Adipocyte (in vitro differentiated cells): ENCODE measurements at regions not wholly inside any gene's neighbourhood (a gene's known extent, or its start where the extent isn't known, plus 50 kb on each side); places are given as distances from the start of the nearest gene placed in this dataset.

Experiments
- DNase-seq: peaks from one replicate; pipeline ENCODE4 v3.0.0-alpha.2; 2015; ENCODE audit warnings: low read depth
- H3K27me3 ChIP-seq: replicated peaks from 2 replicates; pipeline ENCODE4 v1.7.0; 2013; ENCODE audit warnings: mild to moderate bottlenecking, low read length, moderate library complexity; ENCODE audit not compliant: control insufficient read depth, insufficient read depth
- H3K36me3 ChIP-seq: 2 replicates; pipeline ENCODE4 v1.7.0; 2013; ENCODE audit warnings: low read length, mild to moderate bottlenecking, moderate library complexity; ENCODE audit not compliant: control insufficient read depth, insufficient read depth, severe bottlenecking
- H3K4me1 ChIP-seq: 2 replicates; pipeline ENCODE4 v1.7.0; 2013; ENCODE audit warnings: mild to moderate bottlenecking, low read length, moderate library complexity; ENCODE audit not compliant: control insufficient read depth, insufficient read depth
- H3K4me3 ChIP-seq: 2 replicates; pipeline ENCODE4 v1.7.0; 2013; ENCODE audit warnings: mild to moderate bottlenecking, low read length, moderate library complexity
- H3K9ac ChIP-seq: 2 replicates; pipeline ENCODE4 v1.7.0; 2013; ENCODE audit warnings: mild to moderate bottlenecking, low read length, moderate library complexity
- H3K9me3 ChIP-seq: 2 replicates; pipeline ENCODE4 v1.7.0; 2013; ENCODE audit warnings: mild to moderate bottlenecking, low read length, moderate library complexity; ENCODE audit not compliant: control insufficient read depth

DNA sequence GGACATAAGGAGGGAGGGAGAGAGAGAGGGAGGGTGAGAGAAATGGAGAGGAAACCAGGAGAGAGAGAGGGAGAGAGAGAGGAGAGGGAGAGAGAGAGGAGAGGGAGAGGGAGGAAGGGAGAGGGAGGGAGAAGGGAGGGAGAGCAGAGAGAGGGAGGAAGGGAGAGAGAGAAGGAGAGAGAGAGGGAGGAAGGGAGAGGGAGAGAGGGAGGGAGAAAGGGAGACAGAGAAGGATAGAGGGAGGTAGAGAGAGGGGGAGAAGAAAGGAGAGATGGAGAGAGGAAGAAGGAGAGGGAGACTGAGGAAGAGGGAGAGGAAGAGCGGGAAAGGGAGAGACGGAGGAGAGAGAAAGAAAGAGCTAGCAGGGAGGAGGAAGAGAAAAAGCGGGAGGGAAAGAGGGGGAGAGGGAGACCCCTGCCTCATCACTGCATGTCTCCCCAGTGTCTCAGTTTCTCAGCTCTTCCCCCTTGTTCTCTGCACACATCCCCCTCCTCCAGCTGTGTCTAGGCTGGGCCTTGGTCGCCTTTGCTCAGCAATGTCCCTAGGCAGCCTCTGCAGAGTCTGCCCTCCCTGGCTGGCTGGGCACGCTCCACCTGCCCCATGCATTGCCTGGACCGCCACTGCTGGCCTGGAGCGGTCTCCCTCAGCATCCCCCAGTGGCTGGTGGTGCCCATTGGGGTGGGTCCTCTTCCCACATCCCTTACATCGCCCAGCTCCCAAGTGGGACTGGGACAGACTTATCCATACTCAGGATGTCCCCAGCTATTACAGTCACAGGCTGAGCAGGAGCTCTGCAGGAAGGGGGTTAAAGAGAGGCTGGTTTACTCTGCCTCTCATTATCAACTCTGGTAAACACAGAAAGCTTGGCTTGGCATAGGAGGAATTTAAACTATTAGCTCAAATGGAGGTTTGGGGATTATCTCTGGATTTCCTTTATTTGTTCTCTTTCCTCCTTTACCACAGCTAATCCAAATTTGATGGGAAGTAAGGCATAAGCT is 85.7 kb upstream of the APCDD1 start:
- peak; percentile 16 for DNase-seq
- Histone ChIP-seq H3K27me3 (peaks cover 11% of the 10 kb centered on the region), H3K4me3 (no peak overlapping the region), H3K4me1 (peaks cover 8% of the 10 kb centered on the region), H3K9ac (no peak overlapping the region), H3K9me3 (peaks cover 10% of the 10 kb centered on the region), H3K36me3 (no peaks in the 10 kb centered on the region)

DNA sequence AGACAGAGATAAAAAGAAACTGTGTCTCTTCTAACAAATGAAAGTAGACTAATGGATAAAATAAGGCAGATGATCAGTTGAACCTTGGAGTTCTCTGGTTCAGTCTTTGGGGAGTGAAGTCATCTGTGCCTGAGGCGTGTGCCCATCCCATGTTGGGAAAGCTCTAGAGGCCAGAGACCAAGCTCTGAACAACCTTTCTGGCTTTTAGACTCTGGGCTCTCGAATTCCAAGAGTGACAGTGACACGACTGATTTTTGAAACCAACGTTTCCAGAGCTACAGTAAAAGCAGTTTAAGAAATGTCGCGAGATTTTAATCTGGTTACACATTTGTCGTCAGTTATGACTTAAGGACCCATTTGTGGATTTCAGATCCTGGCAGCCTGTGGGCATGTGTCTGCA is 83.7 kb upstream of the APCDD1 start:
- Histone ChIP-seq H3K4me1 (peaks cover 8% of the 10 kb centered on the region), H3K9ac (no peak overlapping the region), H3K27me3 (peaks cover 11% of the 10 kb centered on the region), H3K36me3 (no peaks in the 10 kb centered on the region), H3K4me3 (no peak overlapping the region), H3K9me3 (no peaks in the 10 kb centered on the region)
- DNase-seq, result no peak

DNA sequence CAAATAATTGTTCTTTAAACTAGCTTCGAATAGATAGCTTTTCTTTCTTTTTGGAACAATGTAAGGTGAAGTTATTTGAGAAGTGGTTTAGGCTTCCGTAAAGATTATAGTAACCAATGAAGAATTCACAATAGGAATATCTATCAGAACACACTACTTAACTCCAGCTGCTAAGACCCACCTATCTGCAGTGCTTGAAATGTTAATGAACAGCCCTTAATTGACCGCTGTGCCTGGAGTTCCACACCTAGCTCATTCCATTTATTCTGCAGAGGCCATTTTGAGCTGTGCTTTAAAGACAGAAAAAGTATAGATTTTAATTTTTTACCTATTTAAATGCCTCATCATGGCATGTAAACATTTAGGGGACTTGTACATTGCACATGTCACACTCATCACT is 83.3 kb upstream of the APCDD1 start:
- Histone ChIP-seq H3K9me3 (no peaks in the 10 kb centered on the region), H3K9ac (no peak overlapping the region), H3K4me3 (no peak overlapping the region), H3K27me3 (peaks cover 11% of the 10 kb centered on the region), H3K4me1 (peaks cover 3% of the 10 kb centered on the region), H3K36me3 (no peaks in the 10 kb centered on the region)
- DNase-seq, result no peak

DNA sequence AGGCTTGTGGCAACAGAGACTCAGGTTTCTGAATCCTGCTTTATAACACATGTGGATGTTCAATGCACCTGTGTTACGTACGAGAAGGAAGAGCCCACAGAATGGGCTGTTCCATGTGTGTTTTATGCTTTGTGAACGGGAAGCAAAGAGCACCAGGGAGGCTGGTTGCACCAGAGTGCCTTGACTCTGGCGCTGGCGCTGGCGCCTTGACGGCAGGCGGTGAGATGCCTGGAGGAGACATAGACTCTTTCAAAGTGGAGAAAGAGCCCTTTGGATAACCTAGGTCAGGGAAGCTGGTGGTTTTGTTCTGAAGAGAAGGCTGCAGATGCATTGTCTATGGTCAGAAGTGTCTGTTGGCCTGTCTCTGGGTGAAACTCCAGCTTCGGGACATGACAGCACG is 80.2 kb upstream of the APCDD1 start:
- H3K4me1 ChIP-seq, result peaks cover 20% of the 10 kb centered on the region
- no peaks in the 10 kb centered on the region for H3K9me3 ChIP-seq
- H3K27me3 ChIP-seq, result no peaks in the 10 kb centered on the region
- no peak overlapping the region for H3K4me3 ChIP-seq
- H3K36me3 ChIP-seq, result no peaks in the 10 kb centered on the region
- DNase-seq, result no peak
- no peak overlapping the region for H3K9ac ChIP-seq

DNA sequence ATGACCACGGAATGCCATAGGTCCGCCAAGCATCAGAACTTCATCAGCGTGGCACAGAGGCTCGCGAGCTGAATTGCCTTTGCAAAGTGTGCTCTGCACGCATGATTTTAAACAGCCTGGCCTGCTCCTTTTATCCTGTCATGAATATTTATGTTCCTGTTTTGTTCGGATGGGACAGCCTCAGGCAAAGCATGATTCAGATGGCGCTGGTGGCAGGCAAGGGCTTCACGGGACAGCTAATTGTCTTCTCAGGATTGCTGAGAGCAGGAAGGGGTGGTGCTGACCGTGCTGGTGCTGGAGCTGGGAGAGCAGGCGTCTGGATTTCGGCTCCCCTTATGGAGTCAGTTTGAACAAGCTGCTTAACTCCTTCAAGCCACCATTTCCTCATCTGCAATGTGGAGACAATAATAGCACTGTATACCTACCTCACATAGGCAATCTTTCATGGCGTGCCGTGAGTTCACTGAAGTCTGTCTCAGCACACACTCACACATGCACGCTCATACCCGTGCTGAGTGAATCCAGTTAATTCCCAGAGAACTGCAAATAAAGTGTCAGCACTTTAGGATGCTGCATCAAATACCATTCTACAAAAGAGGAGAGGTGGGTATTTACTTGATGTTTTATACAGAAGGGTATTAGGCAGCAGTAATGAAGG is 79.7 kb upstream of the APCDD1 start:
- H3K9ac ChIP-seq, result no peak overlapping the region
- H3K4me1 ChIP-seq, result peaks cover 25% of the 10 kb centered on the region
- no peaks in the 10 kb centered on the region for H3K36me3 ChIP-seq
- H3K27me3 ChIP-seq, result no peaks in the 10 kb centered on the region
- peak; percentile 32 for DNase-seq
- no peaks in the 10 kb centered on the region for H3K9me3 ChIP-seq
- no peak overlapping the region for H3K4me3 ChIP-seq

DNA sequence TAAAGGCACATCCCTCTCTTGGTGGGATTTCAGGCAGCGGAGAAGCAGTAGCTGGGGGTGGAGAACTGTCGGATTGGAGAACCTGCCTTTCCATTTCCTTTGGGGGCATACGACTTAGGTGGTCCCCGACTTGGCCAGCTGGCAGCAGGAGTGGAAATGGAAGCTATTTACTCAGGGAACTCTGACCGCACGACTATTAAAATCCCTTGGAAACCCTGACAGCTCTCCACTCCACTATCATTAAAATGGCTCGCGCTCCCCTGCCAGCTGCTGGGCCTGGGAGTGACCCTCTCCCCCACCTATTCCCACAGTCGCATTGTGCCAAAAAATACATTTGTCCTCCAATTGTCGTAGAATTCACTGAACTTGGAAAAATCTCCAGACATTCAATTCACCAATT is 77.7 kb upstream of the APCDD1 start:
- H3K27me3 ChIP-seq, result no peaks in the 10 kb centered on the region
- no peak overlapping the region for H3K9ac ChIP-seq
- no peak for DNase-seq
- no peaks in the 10 kb centered on the region for H3K36me3 ChIP-seq
- no peak overlapping the region for H3K4me3 ChIP-seq
- peaks cover 25% of the 10 kb centered on the region for H3K4me1 ChIP-seq
- no peaks in the 10 kb centered on the region for H3K9me3 ChIP-seq

DNA sequence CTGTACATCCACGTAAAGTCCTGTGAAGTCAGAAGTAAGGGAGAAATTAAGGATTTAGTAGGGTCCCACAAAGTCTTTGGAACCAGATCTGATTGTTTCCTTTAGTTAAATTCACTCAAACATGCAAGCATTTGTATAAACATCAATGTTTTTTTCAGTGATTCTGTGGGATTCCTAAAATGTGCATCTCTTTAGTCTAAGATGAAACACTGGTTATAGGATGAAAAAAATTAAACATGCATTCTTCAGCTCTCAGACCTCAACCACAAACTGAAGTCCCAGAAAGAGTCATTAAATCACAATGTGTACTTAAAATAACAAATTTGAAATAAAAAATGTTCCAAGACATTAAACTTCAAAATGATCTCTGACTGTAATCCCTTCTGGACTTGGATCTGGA is 76.5 kb upstream of the APCDD1 start:
- no peaks in the 10 kb centered on the region for H3K9me3 ChIP-seq
- no peak overlapping the region for H3K9ac ChIP-seq
- DNase-seq, result peak; percentile 64
- H3K4me3 ChIP-seq, result no peak overlapping the region
- H3K4me1 ChIP-seq, result peaks cover 25% of the 10 kb centered on the region
- no peaks in the 10 kb centered on the region for H3K36me3 ChIP-seq
- H3K27me3 ChIP-seq, result no peaks in the 10 kb centered on the region

DNA sequence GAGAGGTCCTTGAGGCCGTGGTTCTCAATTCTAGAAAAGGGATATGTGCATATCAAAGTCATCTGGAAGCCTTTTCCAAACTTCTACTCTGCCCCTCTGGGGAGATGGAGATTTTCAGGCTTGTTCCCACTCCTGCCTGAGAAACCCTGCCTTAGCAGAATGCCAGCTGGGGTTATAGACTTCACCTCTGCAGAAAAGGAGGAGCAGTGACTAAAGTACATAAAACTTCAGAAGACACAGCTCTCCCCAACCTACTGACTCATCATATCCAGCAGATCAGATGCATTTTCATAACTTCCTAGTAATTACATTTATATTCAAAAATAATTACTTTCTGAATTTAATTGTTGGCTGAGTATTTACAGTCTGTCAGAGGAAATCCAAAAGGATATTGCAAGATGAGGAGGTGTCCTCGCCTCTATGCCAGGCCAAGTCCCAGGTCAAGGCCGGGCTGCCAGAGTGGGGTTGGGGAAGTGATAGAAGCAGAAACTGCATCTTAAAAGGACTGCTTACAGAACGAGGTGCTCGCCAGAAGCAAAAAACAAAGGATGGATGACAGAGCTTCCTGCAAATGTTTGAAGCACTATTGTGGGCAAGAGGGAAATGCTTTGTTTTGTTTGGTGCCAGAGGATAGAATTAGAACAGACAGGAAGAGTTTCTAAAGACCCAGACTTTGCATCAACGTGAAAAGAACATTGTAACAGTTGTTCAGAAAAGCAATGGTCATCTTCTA is 75.6 kb upstream of the APCDD1 start:
- Histone ChIP-seq H3K4me3 (no peak overlapping the region), H3K27me3 (no peaks in the 10 kb centered on the region), H3K9me3 (no peaks in the 10 kb centered on the region), H3K4me1 (peaks cover 25% of the 10 kb centered on the region), H3K36me3 (no peaks in the 10 kb centered on the region), H3K9ac (no peak overlapping the region)
- DNase-seq, result peak; percentile 63

DNA sequence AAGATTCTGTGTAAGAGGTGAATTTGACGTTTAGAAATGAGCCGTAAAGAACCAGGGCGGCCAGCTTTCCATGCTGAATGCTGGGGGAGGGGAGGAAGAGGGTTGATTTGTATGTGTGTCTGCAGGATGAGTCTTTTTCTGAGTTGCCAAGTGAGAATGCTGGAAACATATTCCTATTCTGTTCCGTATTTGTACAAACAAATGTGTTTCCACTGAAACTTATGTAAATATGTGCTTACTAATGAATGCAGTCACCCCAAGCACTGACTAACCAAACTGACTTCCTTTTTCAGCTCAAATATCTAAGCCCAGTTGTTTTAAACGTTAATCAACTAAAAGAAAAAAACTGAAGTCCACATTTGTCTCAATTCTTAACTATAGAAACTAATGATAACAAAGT is 74.9 kb upstream of the APCDD1 start:
- H3K9me3 ChIP-seq, result no peaks in the 10 kb centered on the region
- H3K4me3 ChIP-seq, result no peak overlapping the region
- peak; percentile 43 for DNase-seq
- peaks cover 25% of the 10 kb centered on the region for H3K4me1 ChIP-seq
- H3K36me3 ChIP-seq, result no peaks in the 10 kb centered on the region
- H3K27me3 ChIP-seq, result no peaks in the 10 kb centered on the region
- no peak overlapping the region for H3K9ac ChIP-seq

DNA sequence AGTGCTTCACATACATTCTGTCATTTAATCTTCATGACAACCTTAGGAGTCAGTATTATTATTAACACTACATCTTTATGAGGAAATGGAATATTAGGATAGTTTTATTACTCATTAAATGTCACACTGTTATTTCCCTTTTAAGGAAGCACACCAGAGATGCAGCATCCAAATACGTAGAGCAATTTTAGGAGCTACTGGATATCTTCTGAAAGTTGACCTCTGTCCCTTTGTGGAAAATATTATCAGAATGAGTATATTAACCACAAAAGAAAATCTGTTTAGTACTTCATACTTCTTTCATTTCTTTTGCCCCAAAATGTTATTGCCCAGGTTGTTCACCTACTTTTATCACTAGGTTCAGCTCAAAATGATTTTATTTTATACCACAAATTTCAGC is 72.9 kb upstream of the APCDD1 start:
- DNase-seq, result no peak
- Histone ChIP-seq H3K4me1 (peaks cover 38% of the 10 kb centered on the region), H3K9ac (no peak overlapping the region), H3K4me3 (no peak overlapping the region), H3K36me3 (no peaks in the 10 kb centered on the region), H3K9me3 (no peaks in the 10 kb centered on the region), H3K27me3 (no peaks in the 10 kb centered on the region)

DNA sequence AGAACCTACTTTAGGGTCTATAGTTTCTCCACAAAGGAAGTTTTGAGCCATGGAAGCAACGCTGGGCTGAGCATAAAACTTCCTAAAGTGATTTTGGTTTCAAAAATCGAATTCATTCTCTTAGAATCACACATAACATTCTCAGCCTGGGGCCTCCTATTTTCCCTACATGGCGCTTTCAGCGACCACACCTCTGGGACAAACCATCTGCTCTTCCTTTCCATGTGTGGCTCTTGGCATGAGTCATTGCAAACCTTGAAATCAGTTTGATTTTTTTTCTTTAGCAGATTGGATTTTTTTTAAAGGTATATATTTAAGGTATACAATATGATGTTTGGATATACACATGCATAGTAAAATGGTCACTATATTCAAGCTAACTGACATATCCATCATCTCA is 72.5 kb upstream of the APCDD1 start:
- no peaks in the 10 kb centered on the region for H3K27me3 ChIP-seq

More for the DNA sequence above, 72.5 kb upstream of the APCDD1 start:
- Histone ChIP-seq H3K4me1 (peaks cover 42% of the 10 kb centered on the region), H3K9me3 (no peaks in the 10 kb centered on the region), H3K36me3 (no peaks in the 10 kb centered on the region), H3K9ac (no peak overlapping the region), H3K4me3 (no peak overlapping the region)
- DNase-seq, result no peak
